IMR-90 (cell line): ENCODE measurements at regions not wholly inside any gene's neighbourhood (a gene's known extent, or its start where the extent isn't known, plus 50 kb on each side); places are given as distances from the start of the nearest gene placed in this dataset.

Source experiments
- ATAC-seq: fragments of 200-7000 bp; cut with Tn5 transposase; 2 replicates; pipeline ENCODE4 v1.9.1; 2020; ENCODE audit warnings: low read depth, mild to moderate bottlenecking, moderate library complexity
- BruUV-seq: library from RNA; stranded (reverse); fragments of 400-500 nt; replicated peaks from 2 replicates; lab custom pipeline; 2021; lab: Mats Ljungman, UMichigan
- CTCF ChIA-PET: fragments of 300-600 bp; formaldehyde crosslinking; extraction: SDS; loops from one replicate; lab custom pipeline; 2021; ENCODE audit warnings: antibody characterized with exemption; lab: Yijun Ruan, JAX
- POLR2A ChIA-PET: fragments of 300-600 bp; sonication (Branson Sonifier 250); formaldehyde crosslinking; loops from one replicate; lab custom pipeline; 2022; ENCODE audit warnings: antibody characterized with exemption; ENCODE audit not compliant: unreplicated experiment; lab: Charles Lee
- DNase-seq: peaks from one replicate; pipeline ENCODE4 v3.0.0; 2013
- H2AFZ ChIP-seq: replicated peaks from 2 replicates; pipeline ENCODE3; 2013; ENCODE audit warnings: low read length, mild to moderate bottlenecking; ENCODE audit not compliant: poor library complexity
- H2AK5ac ChIP-seq: 2 replicates; pipeline ENCODE4 v1.6.1; 2013; ENCODE audit warnings: low read depth, low read length, inconsistent platforms
- H2AK9ac ChIP-seq: replicated peaks from 2 replicates; pipeline ENCODE3; 2013; ENCODE audit warnings: mild to moderate bottlenecking, low read depth, low read length, moderate library complexity; ENCODE audit not compliant: poor library complexity
- H2BK120ac ChIP-seq: 2 replicates; pipeline ENCODE4 v1.6.1; 2013; ENCODE audit warnings: low read depth, low read length, inconsistent platforms
- H2BK15ac ChIP-seq: 3 replicates; pipeline ENCODE4 v1.6.1; 2013; ENCODE audit warnings: low read depth, low read length, inconsistent platforms
- H2BK20ac ChIP-seq: 2 replicates; pipeline ENCODE4 v1.6.1; 2013; ENCODE audit warnings: low read depth, mild to moderate bottlenecking, inconsistent platforms, low read length, moderate library complexity
- H2BK5ac ChIP-seq: 2 replicates; pipeline ENCODE4 v1.6.1; 2013; ENCODE audit warnings: mild to moderate bottlenecking, low read depth, low read length, inconsistent platforms; ENCODE audit not compliant: poor library complexity, severe bottlenecking
- H3K14ac ChIP-seq: replicated peaks from 2 replicates; pipeline ENCODE4 v1.6.1; 2013; ENCODE audit warnings: low read depth, low read length, inconsistent platforms
- H3K18ac ChIP-seq: 2 replicates; pipeline ENCODE4 v1.6.1; 2013; ENCODE audit warnings: low read depth, low read length, control low read depth
- H3K23ac ChIP-seq: 2 replicates; pipeline ENCODE4 v1.6.1; 2013; ENCODE audit warnings: low read depth, low read length, inconsistent platforms
- H3K27ac ChIP-seq: 2 replicates; pipeline ENCODE4 v1.5.1; 2013; ENCODE audit warnings: mild to moderate bottlenecking, control low read depth, low read length; ENCODE audit not compliant: insufficient read depth
- H3K27me3 ChIP-seq: 2 replicates; pipeline ENCODE4 v1.6.1; 2013; ENCODE audit warnings: low read length; ENCODE audit not compliant: control insufficient read depth, insufficient read depth
- H3K36me3 ChIP-seq: 2 replicates; pipeline ENCODE4 v1.6.1; 2013; ENCODE audit warnings: low read length, mixed read lengths; ENCODE audit not compliant: control insufficient read depth, insufficient read depth
- H3K4ac ChIP-seq: 2 replicates; pipeline ENCODE4 v1.6.1; 2013; ENCODE audit warnings: low read depth, low read length, inconsistent platforms
- H3K4me1 ChIP-seq: 2 replicates; pipeline ENCODE4 v1.6.1; 2013; ENCODE audit warnings: low read length, mixed read lengths; ENCODE audit not compliant: control insufficient read depth, insufficient read depth
- H3K4me2 ChIP-seq: 2 replicates; pipeline ENCODE4 v1.6.1; 2013; ENCODE audit warnings: low read depth, mild to moderate bottlenecking, control low read depth, low read length, moderate library complexity
- H3K4me3 ChIP-seq: 2 replicates; pipeline ENCODE4 v1.5.1; 2013; ENCODE audit warnings: low read depth, mild to moderate bottlenecking, control low read depth, low read length, moderate library complexity; ENCODE audit not compliant: insufficient read depth
- H3K56ac ChIP-seq: 2 replicates; pipeline ENCODE4 v1.6.1; 2013; ENCODE audit warnings: low read length, inconsistent platforms; ENCODE audit not compliant: insufficient read depth; ENCODE audit errors: extremely low read depth
- H3K79me1 ChIP-seq, 2 experiments: 2 replicates each; pipeline ENCODE4 v1.6.1; 2013; ENCODE audit warnings: low read length in 2 of 2, inconsistent platforms in 1 of 2, low read depth in 1 of 2
- H3K9ac ChIP-seq: 2 replicates; pipeline ENCODE4 v1.6.1; 2013; ENCODE audit warnings: low read depth, low read length, control low read depth
- H3K9me1 ChIP-seq: 2 replicates; pipeline ENCODE4 v1.6.1; 2013; ENCODE audit warnings: low read length, inconsistent platforms; ENCODE audit not compliant: insufficient read depth
- H3K9me3 ChIP-seq: 2 replicates; pipeline ENCODE4 v1.6.1; 2013; ENCODE audit warnings: low read length; ENCODE audit not compliant: control insufficient read depth, insufficient read depth
- H4K20me1 ChIP-seq: 2 replicates; pipeline ENCODE4 v1.6.1; 2013; ENCODE audit warnings: low read length, inconsistent platforms; ENCODE audit not compliant: insufficient read depth
- H4K5ac ChIP-seq: 2 replicates; pipeline ENCODE4 v1.6.1; 2013; ENCODE audit warnings: mild to moderate bottlenecking, low read depth, low read length, control low read depth
- H4K8ac ChIP-seq, 2 experiments: 2 replicates each; pipeline ENCODE4 v1.6.1; 2013; ENCODE audit warnings: low read depth in 2 of 2, low read length in 2 of 2, control low read depth in 1 of 2, inconsistent platforms in 1 of 2
- H4K91ac ChIP-seq: 2 replicates; pipeline ENCODE4 v1.6.1; 2013; ENCODE audit warnings: low read depth, low read length, inconsistent platforms; ENCODE audit not compliant: insufficient read depth
- BHLHE40 ChIP-seq: fragments of 150-350 bp; IDR thresholded peaks from 2 replicates; pipeline ENCODE4 v1.6.1; 2016; ENCODE audit warnings: mild to moderate bottlenecking, low read depth, low read length
- CEBPB ChIP-seq: IDR thresholded peaks from 2 replicates; pipeline ENCODE4 v1.6.1; 2012; ENCODE audit warnings: low read depth, low read length, improper control_type of control experiment
- MAFK ChIP-seq: IDR thresholded peaks from 2 replicates; pipeline ENCODE4 v1.6.1; 2012; ENCODE audit warnings: low read depth, low read length, improper control_type of control experiment
- MAZ ChIP-seq: IDR thresholded peaks from 2 replicates; pipeline ENCODE4 v1.6.1; 2012; ENCODE audit warnings: low read depth, mild to moderate bottlenecking, low read length, improper control_type of control experiment, moderate library complexity, borderline replicate concordance
- RFX5 ChIP-seq: IDR thresholded peaks from 2 replicates; pipeline ENCODE4 v1.8.0; 2012; ENCODE audit warnings: low read depth, mild to moderate bottlenecking, low read length, moderate library complexity
- USF2 ChIP-seq: fragments of 150-350 bp; IDR thresholded peaks from 2 replicates; pipeline ENCODE4 v1.6.1; 2017; ENCODE audit warnings: mild to moderate bottlenecking, antibody characterized with exemption, low read length, low read depth
- WGBS, 2 experiments: methylation state at CpG; one replicate each; pipeline versions ENCODE4 v1.1.5 to v1.1.7; 2013; ENCODE audit warnings: missing lambda C conversion rate in 2 of 2; ENCODE audit not compliant: insufficient read length in 1 of 2; ENCODE audit errors: extremely low coverage in 2 of 2; 5-methylcytosine and 5-hydroxymethylcytosine counted together
- dilution Hi-C: fragments of 300-500 bp; cut with HindIII; formaldehyde crosslinking; loops from one replicate; pipeline ENCODE4 v1.14.3; 2018; ENCODE audit warnings: low sequenced_read_pairs; ENCODE audit not compliant: unreplicated experiment
- in situ Hi-C: fragments of 300-500 bp; cut with MboI; formaldehyde crosslinking; loops from 3 replicates; pipeline ENCODE4 v1.14.3; 2019; ENCODE audit warnings: low sequenced_read_pairs, inconsistent platforms, mixed read lengths
- intact Hi-C: fragments of 100-400 bp; cut with micrococcal nuclease; formaldehyde crosslinking; loops from 2 replicates; pipeline ENCODE4 v1.10.0; 2022
- TF ChIP-seq, protein P1 (sequence below): conservative IDR thresholded peaks from 2 replicates; pipeline ENCODE4 v1.5.1; 2012; ENCODE audit warnings: mild to moderate bottlenecking, low read depth, low read length, improper control_type of control experiment

DNA sequence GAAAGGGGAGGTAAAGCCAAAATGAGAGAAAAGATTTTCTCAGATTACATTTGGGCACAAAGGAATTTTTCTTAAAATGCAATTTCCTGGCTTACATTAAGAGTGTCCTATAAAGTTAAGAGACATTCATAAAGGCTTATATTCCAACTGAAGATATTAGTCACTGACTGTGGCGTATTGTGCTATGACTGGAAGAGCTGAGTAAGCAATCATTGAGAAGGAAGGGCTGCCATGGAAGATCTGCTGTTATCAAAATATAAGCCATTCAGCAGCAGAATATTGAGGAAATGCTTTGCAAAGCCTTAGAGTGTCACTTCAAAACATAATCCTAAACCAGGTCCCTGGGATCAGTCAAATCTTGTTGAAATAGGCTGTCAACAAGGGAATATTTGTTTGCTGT is 593.9 kb downstream of the TUSC7 start:
- Histone ChIP-seq H3K4me3 (no peak overlapping the region), H2BK15ac (no peak overlapping the region), H2BK20ac (no peak overlapping the region), H4K5ac (no peak overlapping the region), H3K14ac (no peak overlapping the region), H3K18ac (no peak overlapping the region), H3K79me1 (no peaks in the 10 kb centered on the region), H3K36me3 (no peaks in the 10 kb centered on the region), H3K23ac (no peak overlapping the region), H3K27ac (no peak overlapping the region), H4K20me1 (no peaks in the 10 kb centered on the region), H3K4me2 (no peak overlapping the region), H3K9me3 (no peaks in the 10 kb centered on the region), H2BK120ac (no peak overlapping the region), H3K4ac (no peak overlapping the region), H3K4me1 (no peaks in the 10 kb centered on the region), H3K9ac (no peak overlapping the region), H3K56ac (no peak overlapping the region), H2AK5ac (no peak overlapping the region), H4K8ac (no peak overlapping the region), H2AK9ac (no peak overlapping the region), H2AFZ (no peak overlapping the region), H3K9me1 (no peaks in the 10 kb centered on the region), H2BK5ac (no peak overlapping the region), H4K91ac (no peak overlapping the region), H3K27me3 (no peaks in the 10 kb centered on the region)
- ChIA-PET POLR2A (no interaction called here), CTCF (no interaction called here)
- TF ChIP-seq MAZ (no peak), USF2 (no peak), RFX5 (no peak), CEBPB (no peak), BHLHE40 (no peak), MAFK (peak; percentile 84)
- TF ChIP-seq, protein P1, sequence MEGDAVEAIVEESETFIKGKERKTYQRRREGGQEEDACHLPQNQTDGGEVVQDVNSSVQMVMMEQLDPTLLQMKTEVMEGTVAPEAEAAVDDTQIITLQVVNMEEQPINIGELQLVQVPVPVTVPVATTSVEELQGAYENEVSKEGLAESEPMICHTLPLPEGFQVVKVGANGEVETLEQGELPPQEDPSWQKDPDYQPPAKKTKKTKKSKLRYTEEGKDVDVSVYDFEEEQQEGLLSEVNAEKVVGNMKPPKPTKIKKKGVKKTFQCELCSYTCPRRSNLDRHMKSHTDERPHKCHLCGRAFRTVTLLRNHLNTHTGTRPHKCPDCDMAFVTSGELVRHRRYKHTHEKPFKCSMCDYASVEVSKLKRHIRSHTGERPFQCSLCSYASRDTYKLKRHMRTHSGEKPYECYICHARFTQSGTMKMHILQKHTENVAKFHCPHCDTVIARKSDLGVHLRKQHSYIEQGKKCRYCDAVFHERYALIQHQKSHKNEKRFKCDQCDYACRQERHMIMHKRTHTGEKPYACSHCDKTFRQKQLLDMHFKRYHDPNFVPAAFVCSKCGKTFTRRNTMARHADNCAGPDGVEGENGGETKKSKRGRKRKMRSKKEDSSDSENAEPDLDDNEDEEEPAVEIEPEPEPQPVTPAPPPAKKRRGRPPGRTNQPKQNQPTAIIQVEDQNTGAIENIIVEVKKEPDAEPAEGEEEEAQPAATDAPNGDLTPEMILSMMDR, result no peak
- no CpG with 5 or more reads among the region's 1 CpG for WGBS, 2 experiments
- dilution Hi-C loops (no loop called here), in situ Hi-C loops (no loop called here), intact Hi-C loops (no loop called here)
- no TSS peak for BruUV-seq
- no peak for ATAC-seq
- peak; percentile 35 for DNase-seq
